Left ventricle myocardium inferior (tissue), 1 donor: ENCODE measurements at regions not wholly inside any gene's neighbourhood (a gene's known extent, or its start where the extent isn't known, plus 50 kb on each side); places are given as distances from the start of the nearest gene placed in this dataset.

ENCODE experiments used
- DNase-seq: peaks from one replicate; pipeline ENCODE4 v3.0.0-alpha.2; 2020
- H3K27ac ChIP-seq: fragments of 200-600 bp; replicated peaks from 2 replicates; pipeline ENCODE4 v1.8.0; 2021
- H3K27me3 ChIP-seq: fragments of 200-600 bp; 2 replicates; pipeline ENCODE4 v1.8.0; 2021; ENCODE audit warnings: low read depth
- H3K36me3 ChIP-seq: fragments of 200-600 bp; 2 replicates; pipeline ENCODE4 v1.8.0; 2021
- H3K4me1 ChIP-seq: fragments of 200-600 bp; 2 replicates; pipeline ENCODE4 v1.8.0; 2021
- H3K4me3 ChIP-seq: fragments of 200-600 bp; 2 replicates; pipeline ENCODE4 v1.8.0; 2021; ENCODE audit warnings: mild to moderate bottlenecking, moderate library complexity
- H3K9me3 ChIP-seq: fragments of 200-600 bp; replicated peaks from 2 replicates; pipeline ENCODE4 v1.8.0; 2021
- CTCF ChIP-seq: fragments of 200-600 bp; IDR thresholded peaks from 2 replicates; pipeline ENCODE4 v1.8.0; 2021; ENCODE audit warnings: antibody characterized with exemption, mild to moderate bottlenecking, borderline replicate concordance
- intact Hi-C: fragments of 100-400 bp; cut with micrococcal nuclease; formaldehyde crosslinking; loops from one replicate; pipeline ENCODE4 v1.11.0; 2022
- donor health status: DM: no; HTN: yes; CAD: no; lungs with severe emphysema.

DNA sequence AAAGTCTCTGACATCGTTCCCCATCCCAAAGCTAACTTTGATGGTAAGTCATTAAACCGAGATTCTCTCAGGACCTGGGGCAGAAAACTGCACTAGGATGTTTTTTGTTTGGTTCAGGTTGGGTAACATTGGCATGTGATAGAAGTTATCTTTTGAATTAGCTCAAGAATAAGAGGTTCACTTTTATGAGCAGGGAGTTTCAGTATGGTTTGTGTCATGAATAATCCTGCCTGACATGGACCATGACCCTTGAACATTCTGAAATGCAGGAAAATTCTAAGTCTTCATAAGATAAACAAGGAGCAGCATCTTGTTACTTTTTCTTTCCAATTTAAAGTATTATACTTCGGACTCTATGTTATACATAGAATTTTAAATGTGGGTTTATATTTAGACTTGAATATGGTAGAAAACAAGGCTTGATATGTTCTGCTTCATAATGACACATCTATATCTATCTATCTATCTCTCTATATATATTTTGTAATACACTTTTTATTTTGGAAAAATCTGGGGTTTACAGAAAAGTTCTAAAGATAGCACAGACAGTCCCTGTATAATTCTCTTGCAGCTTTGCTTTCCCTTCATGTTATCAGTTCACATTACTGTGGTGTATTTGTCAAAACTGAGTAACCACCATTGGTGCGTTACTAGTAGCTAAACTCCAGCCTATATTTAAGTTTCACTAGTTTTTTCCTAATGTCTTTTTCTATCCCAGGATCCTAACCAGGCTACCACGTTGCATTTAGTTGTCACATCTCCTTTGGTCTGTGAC lies 102.7 kb upstream of the TAF11L2 start:
- intact Hi-C loops, result no loop called here
- peaks cover 8% of the 10 kb centered on the region for H3K9me3 ChIP-seq
- H3K27ac ChIP-seq, result no peak overlapping the region
- no peak for DNase-seq
- no peaks in the 10 kb centered on the region for H3K4me1 ChIP-seq
- TF ChIP-seq CTCF, result no peak
- H3K36me3 ChIP-seq, result no peaks in the 10 kb centered on the region
- H3K27me3 ChIP-seq, result peaks cover 20% of the 10 kb centered on the region
- no peak overlapping the region for H3K4me3 ChIP-seq

DNA sequence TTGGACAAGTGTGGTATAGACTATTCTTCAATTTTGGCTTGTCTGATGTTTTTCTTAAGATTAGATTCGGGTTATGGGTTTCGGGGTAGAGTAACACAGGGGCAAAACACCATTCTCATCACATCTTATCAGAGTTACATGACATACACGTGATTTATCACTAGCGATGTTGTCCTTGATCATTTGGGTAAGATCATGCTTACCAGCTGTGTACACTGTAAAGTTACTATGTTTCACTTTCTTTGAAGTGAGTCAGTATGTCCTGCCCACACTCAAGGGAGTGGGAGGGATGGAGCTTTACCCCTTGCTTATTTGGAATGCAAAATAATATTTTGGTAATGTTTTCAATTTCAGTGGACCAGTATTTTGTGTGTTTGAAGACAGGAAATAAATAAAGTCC lies 101.8 kb upstream of the TAF11L2 start:
- no peak for TF ChIP-seq CTCF
- Histone ChIP-seq H3K9me3 (peaks cover 8% of the 10 kb centered on the region), H3K36me3 (no peaks in the 10 kb centered on the region), H3K4me1 (no peaks in the 10 kb centered on the region), H3K27me3 (peaks cover 30% of the 10 kb centered on the region), H3K4me3 (no peak overlapping the region), H3K27ac (no peak overlapping the region)
- intact Hi-C loops, result no loop called here
- no peak for DNase-seq

GRCh38 chr5:17398431-17398830 lies 99.6 kb upstream of the TAF11L2 start:
- no peak for TF ChIP-seq CTCF
- no peak for DNase-seq
- intact Hi-C loops, result no loop called here
- peaks cover 47% of the 10 kb centered on the region for H3K27me3 ChIP-seq
- no peaks in the 10 kb centered on the region for H3K4me1 ChIP-seq
- peaks cover 8% of the 10 kb centered on the region for H3K9me3 ChIP-seq
- no peak overlapping the region for H3K27ac ChIP-seq
- no peaks in the 10 kb centered on the region for H3K36me3 ChIP-seq
- H3K4me3 ChIP-seq, result no peak overlapping the region

GRCh38 chr5:17398866-17399835 lies 98.9 kb upstream of the TAF11L2 start:
- Histone ChIP-seq H3K4me1 (no peaks in the 10 kb centered on the region), H3K27ac (no peak overlapping the region), H3K36me3 (no peaks in the 10 kb centered on the region), H3K4me3 (no peak overlapping the region), H3K27me3 (peaks cover 52% of the 10 kb centered on the region), H3K9me3 (peaks cover 7% of the 10 kb centered on the region)
- DNase-seq, result no peak
- intact Hi-C loops, result no loop called here
- TF ChIP-seq CTCF, result no peak

DNA sequence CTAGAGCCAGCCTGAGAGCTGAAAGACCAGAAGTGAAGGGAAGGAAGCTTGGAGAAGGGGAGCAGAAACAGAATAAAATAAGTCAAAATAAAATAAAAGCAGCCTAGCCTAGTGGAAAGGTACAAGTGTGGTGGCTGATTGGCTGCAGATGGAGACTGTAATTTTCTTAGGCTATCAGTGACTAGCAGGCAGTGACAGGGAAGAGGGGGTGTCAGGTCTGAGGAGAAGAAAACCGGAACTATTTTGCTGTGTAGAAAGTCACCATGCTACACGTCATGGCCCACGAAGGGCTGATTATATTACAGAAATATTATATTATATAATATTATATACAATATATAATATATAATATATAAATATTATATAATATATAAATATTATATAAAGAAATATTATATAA lies 98.1 kb upstream of the TAF11L2 start:
- H3K4me3 ChIP-seq, result no peak overlapping the region
- H3K36me3 ChIP-seq, result no peaks in the 10 kb centered on the region
- no peaks in the 10 kb centered on the region for H3K9me3 ChIP-seq
- no peaks in the 10 kb centered on the region for H3K4me1 ChIP-seq
- no peak for TF ChIP-seq CTCF
- intact Hi-C loops, result no loop called here
- peaks cover 58% of the 10 kb centered on the region for H3K27me3 ChIP-seq
- H3K27ac ChIP-seq, result no peak overlapping the region
- no peak for DNase-seq
